ENCODE measurements at regions not wholly inside any gene's neighbourhood (a gene's known extent, or its start where the extent isn't known, plus 50 kb on each side); places are given as distances from the start of the nearest gene placed in this dataset.
"Not testable (repeated sequence)": the region's sequence is repeated elsewhere in the genome, so short reads cannot be mapped to it uniquely, and the experiment has no call there.

- not testable (repeated sequence) for DNase-seq (ENCODE audit: low spot score)
Observed at GRCh38 chr15:75763635-75764600, 51.3 kb upstream of the CSPG4 start.

DNA sequence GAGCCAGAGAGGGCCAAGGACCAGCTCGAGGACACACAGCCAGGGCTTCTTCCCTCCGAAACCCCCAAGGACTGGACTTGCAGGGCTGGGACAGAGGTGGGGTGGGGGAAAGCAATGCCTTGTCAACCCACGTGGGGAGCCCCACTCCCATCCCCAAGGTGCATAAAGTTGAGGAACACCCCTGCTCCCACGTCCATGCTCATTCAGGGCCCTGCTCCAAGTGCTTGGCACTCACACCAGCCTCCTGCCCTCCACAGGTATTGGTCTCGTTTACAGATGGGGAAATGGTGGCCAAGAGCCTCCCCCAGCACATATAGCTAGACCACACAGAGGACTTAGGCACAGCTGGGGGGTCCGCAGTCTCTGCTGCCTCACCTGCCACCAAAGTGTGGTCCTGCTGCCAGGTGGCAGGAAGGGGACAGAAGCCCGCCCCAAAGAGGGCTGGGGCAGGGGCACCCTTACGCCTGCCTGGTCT lies 50.5 kb upstream of the CSPG4 start:
- no peak for DNase-seq (ENCODE audit: low spot score)

Small RNAs in the stretch of these regions (small RNA-seq; reads per million reads assigned to genes)
- 0 reads per million in 2 experiments for gene RN7SL319P

Data from SK-N-DZ (cell line).